MV-4-11 (cell line): ENCODE measurements at regions not wholly inside any gene's neighbourhood (a gene's known extent, or its start where the extent isn't known, plus 50 kb on each side); places are given as distances from the start of the nearest gene placed in this dataset.
"Not testable (repeated sequence)": the region's sequence is repeated elsewhere in the genome, so short reads cannot be mapped to it uniquely, and the experiment has no call there.

ENCODE experiments used
- DNase-seq: peaks from one replicate; lab custom pipeline; 2025; lab: John Stamatoyannopoulos, UW

GRCh38 chr9:90464978-90465377, 177.6 kb downstream of the DIRAS2 start:
- no peak for DNase-seq

DNA sequence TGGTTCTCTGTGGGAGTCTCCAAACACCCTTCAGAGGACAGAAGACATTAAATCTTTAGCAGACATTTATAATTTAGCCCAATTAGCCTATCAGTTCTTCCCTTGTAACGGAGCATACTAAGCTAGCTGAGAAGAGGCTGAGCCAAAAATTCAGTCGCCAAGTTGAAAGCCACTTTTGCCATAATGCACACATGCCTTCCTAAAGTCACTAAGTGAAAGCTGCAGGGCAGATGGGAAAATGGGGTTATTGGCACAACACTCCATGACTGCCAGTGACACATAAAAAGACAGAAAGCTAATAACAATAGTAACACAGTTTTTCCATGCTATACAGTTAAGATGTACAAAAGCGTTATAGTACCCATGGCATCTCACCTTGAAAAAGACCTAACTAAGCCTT, 176.2 kb downstream of the DIRAS2 start:
- DNase-seq = no peak

DNA sequence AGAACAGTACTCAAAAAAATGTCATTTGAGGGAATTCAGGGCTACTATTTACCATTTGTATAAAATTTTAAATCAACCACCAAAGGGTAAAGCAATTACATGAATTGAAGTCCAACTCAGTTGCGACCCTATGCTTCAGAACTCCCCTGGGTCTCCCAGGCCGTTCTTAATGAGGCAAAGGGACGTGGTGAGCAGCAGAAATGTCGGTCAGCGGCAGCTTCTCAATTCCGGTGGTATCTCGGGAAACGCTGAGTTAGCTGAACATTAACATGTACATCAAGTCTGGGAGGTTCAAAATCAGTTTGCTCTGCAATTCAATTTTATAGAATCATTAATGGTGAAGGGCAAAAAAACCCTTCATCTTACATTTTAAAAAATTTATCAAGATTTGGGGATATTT, 173.2 kb downstream of the DIRAS2 start:
- DNase-seq = no peak

DNA sequence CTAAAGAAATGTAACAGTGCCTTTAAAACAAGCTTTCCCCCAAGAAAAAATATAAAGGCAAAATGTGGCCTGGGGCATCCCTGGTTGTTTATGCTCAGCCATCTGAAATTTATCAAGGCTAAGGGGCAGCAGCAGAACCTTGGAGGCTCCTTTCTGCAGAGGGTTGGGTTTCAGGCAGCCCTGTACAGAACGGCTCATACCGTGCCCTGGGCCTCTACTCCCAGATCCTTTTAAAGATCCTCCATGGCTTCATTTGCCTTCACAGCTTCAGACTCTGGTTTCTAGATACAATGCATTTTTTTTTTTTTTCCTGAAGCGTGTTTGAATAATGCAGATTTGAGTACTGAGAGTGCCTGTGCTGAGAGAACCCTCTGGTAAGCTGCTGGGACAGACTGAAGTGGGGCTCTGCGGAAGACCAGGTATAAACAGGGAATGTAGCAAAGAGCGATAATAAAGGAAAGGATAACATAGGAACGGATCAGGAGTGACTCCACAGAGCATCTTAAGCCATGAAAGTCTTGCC, 172.7 kb downstream of the DIRAS2 start:
- DNase-seq = no peak

- DNase-seq = no peak
Measured at GRCh38 chr9:90476058-90476457, 166.6 kb downstream of the DIRAS2 start.

- DNase-seq = no peak
Measured at GRCh38 chr9:90477535-90477934, 165.1 kb downstream of the DIRAS2 start.

GRCh38 chr9:90478821-90479220, 163.8 kb downstream of the DIRAS2 start:
- no peak for DNase-seq

- DNase-seq = no peak
Measured at GRCh38 chr9:90485028-90485427, 157.6 kb downstream of the DIRAS2 start.

- DNase-seq = no peak
Measured at GRCh38 chr9:90489066-90489465, 153.6 kb downstream of the DIRAS2 start.

- no peak for DNase-seq
Measured at GRCh38 chr9:90499761-90500160, 142.9 kb downstream of the DIRAS2 start.

DNA sequence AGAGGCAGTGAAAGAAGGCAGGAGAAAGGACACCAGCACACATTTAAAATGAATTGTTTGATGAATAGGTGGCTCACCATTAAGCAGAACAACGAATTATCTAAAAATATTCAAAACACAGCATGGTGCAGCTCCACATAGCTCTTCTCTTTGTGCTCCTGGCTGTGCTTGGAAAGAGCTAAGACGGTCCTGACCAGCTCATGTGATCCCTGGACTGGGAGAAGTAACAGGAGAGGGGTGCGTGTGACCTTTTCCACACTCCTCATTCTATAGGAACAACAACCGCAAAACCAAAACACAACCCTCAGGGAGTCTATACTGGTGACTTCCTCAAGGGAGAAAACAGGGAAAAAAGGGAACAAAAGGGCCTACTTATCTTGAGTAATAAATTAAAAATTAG, 140.5 kb downstream of the DIRAS2 start:
- DNase-seq = no peak

- no peak for DNase-seq
Measured at GRCh38 chr9:90504486-90504885, 138.1 kb downstream of the DIRAS2 start.

DNA sequence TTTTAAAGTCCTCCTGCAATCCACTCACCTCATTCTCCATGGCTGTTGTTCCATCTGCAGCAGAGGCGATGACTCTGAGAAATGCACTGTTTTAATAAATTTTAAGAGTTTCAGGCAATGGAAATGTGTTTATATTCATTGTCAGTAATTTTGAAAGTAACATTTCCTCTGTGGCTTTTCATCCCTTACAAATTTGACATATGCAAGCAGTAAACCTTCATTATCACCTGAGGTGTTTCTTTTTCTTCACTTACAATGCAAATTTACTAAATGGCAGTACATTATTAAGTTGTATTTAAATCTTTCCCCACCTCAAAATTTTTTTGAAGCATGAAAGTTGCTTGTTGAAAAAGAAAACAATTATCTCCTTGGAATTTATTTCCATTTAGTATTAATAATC, 136.9 kb downstream of the DIRAS2 start:
- no peak for DNase-seq

- DNase-seq = not testable (repeated sequence)
Measured at GRCh38 chr9:90506402-90506801, 136.2 kb downstream of the DIRAS2 start.

DNA sequence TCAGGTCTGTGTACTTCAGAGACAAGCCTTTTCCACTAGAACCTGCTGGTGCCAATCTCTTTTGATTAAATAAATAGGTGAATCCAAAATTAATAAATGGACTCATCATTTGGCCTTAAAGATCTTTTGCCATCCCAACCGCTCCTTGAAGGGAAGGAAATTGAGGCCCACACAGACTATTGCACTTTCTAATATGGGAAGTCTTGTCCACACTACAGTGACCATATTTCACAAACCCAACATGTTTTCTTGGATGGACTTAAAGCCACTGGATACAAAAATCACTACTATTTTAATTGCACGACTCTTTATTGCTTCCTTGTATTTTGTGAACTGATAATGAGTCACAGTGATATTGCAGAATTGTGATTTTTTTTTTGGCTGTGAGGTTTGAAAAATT, 135.0 kb downstream of the DIRAS2 start:
- DNase-seq = no peak

DNA sequence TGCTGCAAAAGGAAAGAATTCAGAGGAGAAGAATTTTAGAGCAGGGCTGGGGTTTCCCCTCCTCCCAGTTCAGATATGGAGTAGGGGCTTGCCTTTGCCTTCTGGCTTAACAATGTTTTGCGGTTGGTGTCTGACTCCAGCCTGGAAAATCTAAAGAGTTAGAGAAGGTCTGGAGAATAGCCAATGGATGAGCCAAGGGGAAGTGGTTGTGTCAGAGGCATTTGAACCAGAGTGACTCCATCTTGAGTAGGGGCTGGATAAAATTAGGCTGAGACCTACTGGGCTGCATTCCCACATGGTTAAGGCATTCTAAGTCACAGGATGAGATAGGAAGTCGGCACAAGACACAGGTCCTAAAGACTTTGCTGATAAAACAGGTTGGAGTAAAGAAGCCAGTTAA, 133.7 kb downstream of the DIRAS2 start:
- DNase-seq = no peak

- DNase-seq = no peak
Measured at GRCh38 chr9:90511711-90512110, 130.9 kb downstream of the DIRAS2 start.

DNA sequence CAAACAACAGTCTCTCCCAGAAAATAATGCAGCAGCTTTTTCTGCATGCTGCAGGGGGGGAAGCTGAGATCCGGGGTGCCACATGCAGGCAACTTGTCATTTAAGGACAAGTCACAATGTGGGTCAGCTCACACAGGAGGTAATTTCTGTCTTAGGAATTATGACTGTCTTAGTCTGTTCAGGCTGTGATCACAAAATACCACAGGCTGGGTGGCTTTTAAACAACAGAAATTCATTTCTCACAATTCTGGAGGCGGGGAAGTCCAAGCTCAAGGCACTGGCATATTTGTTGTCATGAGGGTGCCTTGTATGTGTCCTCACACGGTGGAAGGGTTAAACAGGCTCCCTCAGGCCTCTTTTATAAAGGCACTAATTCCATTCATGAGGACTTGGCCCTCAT, 127.7 kb downstream of the DIRAS2 start:
- DNase-seq = no peak

GRCh38 chr9:90515510-90515909, 127.1 kb downstream of the DIRAS2 start:
- DNase-seq = peak; percentile 88

- no peak for DNase-seq
Measured at GRCh38 chr9:90517103-90517502, 125.5 kb downstream of the DIRAS2 start.

GRCh38 chr9:90521811-90522570, 120.6 kb downstream of the DIRAS2 start:
- no peak for DNase-seq

DNA sequence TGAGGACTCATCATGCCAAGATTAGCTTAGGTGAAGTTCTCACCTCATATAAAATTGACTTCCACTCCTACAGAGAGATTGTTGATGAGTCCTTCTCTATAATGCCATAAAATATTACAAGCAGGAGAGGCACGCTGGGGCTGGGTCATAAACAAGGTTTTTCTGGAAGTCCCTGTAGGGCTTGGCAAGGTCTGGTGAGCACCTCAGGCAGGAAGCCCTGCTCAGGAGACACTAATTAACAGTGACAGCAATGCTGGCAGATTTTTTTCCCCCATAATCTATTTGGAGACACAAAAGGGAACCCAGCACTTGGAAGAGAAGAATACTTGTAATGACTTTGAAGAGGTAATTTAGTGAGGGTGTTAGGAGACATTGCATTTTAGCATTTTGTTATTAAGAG, 118.7 kb downstream of the DIRAS2 start:
- DNase-seq = no peak

DNA sequence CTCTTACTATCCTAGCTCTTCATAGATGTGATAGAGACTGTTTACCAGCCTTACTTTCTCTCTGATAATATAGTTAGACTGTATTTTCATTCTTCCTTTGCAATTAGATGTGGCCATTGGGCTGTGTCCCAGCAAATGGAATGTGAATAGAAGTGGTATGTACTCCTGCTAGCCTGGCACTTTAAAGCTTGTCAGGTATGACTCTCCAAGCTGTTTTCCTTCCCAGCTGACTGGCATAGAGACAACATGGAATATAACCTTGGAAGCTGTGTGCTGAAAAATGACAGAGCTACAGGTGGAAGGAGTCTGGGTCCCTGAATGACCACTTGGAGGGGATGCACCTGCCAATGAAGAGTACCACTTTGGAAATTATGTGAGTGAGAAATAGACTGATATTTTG, 116.2 kb downstream of the DIRAS2 start:
- no peak for DNase-seq

DNA sequence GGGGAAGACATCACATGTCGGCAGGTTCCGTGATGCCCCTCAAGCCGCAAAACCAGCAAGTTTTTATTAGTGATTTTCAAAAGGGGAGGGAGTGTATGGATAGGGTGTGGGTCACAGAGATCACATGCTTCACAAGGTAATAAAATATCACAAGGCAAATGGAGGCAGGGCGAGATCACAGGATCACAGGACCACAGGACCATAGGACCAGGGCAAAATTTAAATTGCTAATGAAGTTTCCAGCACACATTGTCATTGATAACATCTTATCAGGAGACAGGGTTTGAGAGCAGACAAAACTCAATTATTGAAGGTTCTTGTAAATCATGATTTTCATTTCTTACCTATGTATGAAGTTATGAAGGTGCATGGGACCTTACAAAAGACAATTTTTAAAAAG, 106.5 kb downstream of the DIRAS2 start:
- DNase-seq = not testable (repeated sequence)
